ENCODE measurements at regions not wholly inside any gene's neighbourhood (a gene's known extent, or its start where the extent isn't known, plus 50 kb on each side); places are given as distances from the start of the nearest gene placed in this dataset.

- no peak for TF ChIP-seq CTCF (IDR thresholded peaks at IDR 0.05)
- no peak for TF ChIP-seq POLR2A (IDR thresholded peaks at IDR 0.05)
Observed at GRCh38 chr1:163703794-163704193, 382.0 kb downstream of the NUF2 start.
